Gastroesophageal sphincter (tissue), 4 donors: ENCODE measurements at regions not wholly inside any gene's neighbourhood (a gene's known extent, or its start where the extent isn't known, plus 50 kb on each side); places are given as distances from the start of the nearest gene placed in this dataset.

Experiments
- ATAC-seq: fragments of 150-250 bp; one replicate; pipeline ENCODE4 v1.9.1; 2016; ENCODE audit warnings: mild to moderate bottlenecking, moderate library complexity
- H3K27ac ChIP-seq, 4 donors: fragments of 200-600 bp; sonication (generic) in 3 of 4; 1 replicate in 3 of 4; 2 replicates in 1 of 4; pipeline ENCODE4 v1.5.1; 2016 to 2019
- H3K27me3 ChIP-seq: fragments of 200-600 bp; sonication (generic); one replicate; pipeline ENCODE4 v1.5.1; 2019
- H3K36me3 ChIP-seq, 2 donors: fragments of 200-600 bp; sonication (generic); one replicate each; pipeline ENCODE4 v1.5.1; 2019; ENCODE audit warnings: control low read depth in 1 of 2
- H3K4me1 ChIP-seq, 3 donors: fragments of 200-600 bp; sonication (generic); 1 replicate in 2 of 3; 2 replicates in 1 of 3; pipeline ENCODE4 v1.5.1; 2016 to 2019; ENCODE audit warnings: control low read depth in 2 of 3
- H3K4me3 ChIP-seq, 2 donors: fragments of 200-600 bp; sonication (generic); one replicate each; pipeline ENCODE4 v1.5.1; 2019; ENCODE audit warnings: mild to moderate bottlenecking in 1 of 2, moderate library complexity in 1 of 2
- H3K9me3 ChIP-seq, 3 donors: fragments of 200-600 bp; sonication (generic); one replicate each; pipeline ENCODE4 v1.5.1; 2017 to 2019; ENCODE audit warnings: control low read depth in 2 of 3
- CTCF ChIP-seq, 4 experiments: fragments of 200-600 bp in 2 of 4; fragments of 450-650 bp in 2 of 4; sonication (generic) in 1 of 4; IDR thresholded peaks; one replicate each; pipeline ENCODE4 v1.5.1; 2017 to 2019; ENCODE audit warnings: antibody characterized with exemption in 4 of 4, mild to moderate bottlenecking in 2 of 4, moderate library complexity in 2 of 4
- EP300 ChIP-seq: sonication (generic); formaldehyde crosslinking; IDR thresholded peaks from one replicate; pipeline ENCODE4 v1.6.1; 2017; ENCODE audit warnings: antibody characterized with exemption, mild to moderate bottlenecking
- POLR2A ChIP-seq, 2 donors: fragments of 450-650 bp; IDR thresholded peaks; one replicate each; pipeline ENCODE4 v1.6.1; 2017; ENCODE audit warnings: antibody characterized with exemption in 2 of 2, mild to moderate bottlenecking in 2 of 2, moderate library complexity in 1 of 2
- POLR2AphosphoS5 ChIP-seq: sonication (generic); formaldehyde crosslinking; IDR thresholded peaks from one replicate; pipeline ENCODE4 v1.6.1; 2017; ENCODE audit warnings: antibody characterized with exemption
- WGBS, 2 donors: methylation state at CpG; one replicate each; pipeline ENCODE4 v1.1.5; 2018; ENCODE audit warnings: low coverage in 1 of 2; 5-methylcytosine and 5-hydroxymethylcytosine counted together

DNA sequence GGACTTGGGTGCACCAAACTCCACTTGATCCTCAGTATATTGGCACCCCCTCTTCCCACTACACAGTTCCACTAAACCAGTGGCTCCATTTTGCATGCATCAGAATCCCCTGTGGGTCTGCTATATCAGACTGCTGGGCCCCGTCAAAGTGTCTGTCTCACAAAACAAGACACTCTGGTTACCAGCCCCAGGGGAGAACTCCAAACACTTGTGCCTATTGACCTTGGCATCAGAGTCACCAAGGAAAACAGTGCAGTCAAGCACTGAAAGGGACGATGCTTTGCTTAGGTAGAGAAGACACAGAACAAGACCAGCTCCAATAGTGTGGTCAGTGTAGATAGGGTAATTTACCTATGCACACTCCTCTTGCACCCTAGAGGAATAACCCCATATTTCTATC, 205.8 kb upstream of the RAI14 start:
- H3K27ac ChIP-seq, result no peak overlapping the region
- H3K4me1 ChIP-seq, result no peaks in the 10 kb centered on the region
- ATAC-seq, result no peak
- peaks cover 24% of the 10 kb centered on the region for H3K27me3 ChIP-seq
- 80 to 88% methylated on average over 1 of the region's 2 CpGs for WGBS, 2 donors
- no peaks in the 10 kb centered on the region for H3K9me3 ChIP-seq
- no peak overlapping the region for H3K4me3 ChIP-seq
- TF ChIP-seq EP300, result no peak
- no peak for TF ChIP-seq POLR2A (IDR thresholded peaks at IDR 0.05)
- no peak for TF ChIP-seq POLR2AphosphoS5
- no peak for TF ChIP-seq CTCF (IDR thresholded peaks at IDR 0.05)
- H3K36me3 ChIP-seq, result no peaks in the 10 kb centered on the region

GRCh38 chr5:34452170-34452828, 203.8 kb upstream of the RAI14 start:
- 54 to 60% methylated on average over 6 to 7 of the region's 7 CpGs for WGBS, 2 donors
- no peak for TF ChIP-seq POLR2A (IDR thresholded peaks at IDR 0.05)
- TF ChIP-seq EP300, result no peak
- TF ChIP-seq POLR2AphosphoS5, result no peak
- no peak for TF ChIP-seq CTCF (IDR thresholded peaks at IDR 0.05)
- H3K36me3 ChIP-seq, result no peaks in the 10 kb centered on the region

DNA sequence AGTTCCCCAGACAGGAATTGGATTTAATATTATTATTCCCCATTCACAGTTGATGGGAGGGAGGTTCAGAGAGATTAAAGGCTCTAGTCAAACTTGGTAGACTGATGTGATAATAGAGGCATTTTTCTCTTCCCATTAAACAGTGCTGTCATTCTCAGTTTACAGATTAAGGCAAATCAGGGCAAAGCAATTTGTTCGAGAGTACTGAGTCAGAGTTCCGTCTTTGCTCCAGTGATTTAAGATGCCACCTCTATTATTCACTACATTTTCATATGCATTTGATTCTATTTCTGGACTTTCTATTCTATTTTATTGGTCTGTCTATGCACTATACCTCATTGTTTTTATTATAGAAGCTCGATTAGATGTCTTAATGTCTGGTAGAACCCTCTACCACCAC, 201.0 kb upstream of the RAI14 start:
- Histone ChIP-seq H3K36me3 (no peaks in the 10 kb centered on the region), H3K4me3 (no peak overlapping the region), H3K4me1 (no peaks in the 10 kb centered on the region), H3K9me3 (no peaks in the 10 kb centered on the region), H3K27ac (no peak overlapping the region), H3K27me3 (peaks cover 14% of the 10 kb centered on the region)
- TF ChIP-seq POLR2AphosphoS5 (no peak), EP300 (no peak), CTCF (IDR thresholded peaks at IDR 0.05) (no peak), POLR2A (IDR thresholded peaks at IDR 0.05) (no peak)
- WGBS, 2 donors, result 49 to 78% methylated on average over 3 of the region's 3 CpGs
- no peak for ATAC-seq

More at GRCh38 chr5:34452170-34452828, 203.8 kb upstream of the RAI14 start:
- H3K27me3 ChIP-seq, result peaks cover 24% of the 10 kb centered on the region
- no peaks in the 10 kb centered on the region for H3K9me3 ChIP-seq
- no peak overlapping the region for H3K27ac ChIP-seq
- no peaks in the 10 kb centered on the region for H3K4me1 ChIP-seq
- H3K4me3 ChIP-seq, result no peak overlapping the region
- no peak for ATAC-seq

GRCh38 chr5:34459908-34460307, 196.2 kb upstream of the RAI14 start:
- TF ChIP-seq POLR2AphosphoS5, result no peak
- no peak for TF ChIP-seq CTCF (IDR thresholded peaks at IDR 0.05)
- TF ChIP-seq EP300, result no peak
- H3K4me1 ChIP-seq, result no peaks in the 10 kb centered on the region
- ATAC-seq, result no peak
- H3K27me3 ChIP-seq, result no peaks in the 10 kb centered on the region
- H3K36me3 ChIP-seq, result no peaks in the 10 kb centered on the region
- H3K4me3 ChIP-seq, result no peak overlapping the region
- no peak overlapping the region for H3K27ac ChIP-seq
- H3K9me3 ChIP-seq, result no peaks in the 10 kb centered on the region
- 29 to 39% methylated on average over 3 of the region's 3 CpGs for WGBS, 2 donors

DNA sequence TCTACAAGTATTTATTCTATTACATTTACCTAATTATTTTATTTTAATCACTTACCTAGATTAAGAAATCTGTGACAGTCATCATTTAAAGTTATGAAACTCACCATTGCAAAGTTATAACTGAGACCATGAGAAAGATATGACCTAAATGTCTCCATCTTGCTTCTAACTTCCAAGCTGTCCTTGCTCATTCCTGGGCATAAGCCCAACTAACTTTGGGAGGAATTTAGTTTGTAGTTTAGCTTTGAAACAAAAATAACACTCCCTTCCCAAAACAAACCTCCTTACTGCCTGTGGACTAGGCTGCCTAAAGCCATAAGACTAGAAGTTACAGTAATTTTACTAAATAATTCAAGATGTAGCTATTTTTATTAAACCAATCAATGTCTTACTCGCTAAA, 195.6 kb upstream of the RAI14 start:
- no peaks in the 10 kb centered on the region for H3K27me3 ChIP-seq
- 46 to 48% methylated on average over 1 of the region's 1 CpG for WGBS, 2 donors
- H3K36me3 ChIP-seq, result no peaks in the 10 kb centered on the region
- TF ChIP-seq POLR2AphosphoS5 (no peak), EP300 (no peak)
- H3K9me3 ChIP-seq, result no peaks in the 10 kb centered on the region
- no peaks in the 10 kb centered on the region for H3K4me1 ChIP-seq
- no peak overlapping the region for H3K4me3 ChIP-seq
- no peak for ATAC-seq
- H3K27ac ChIP-seq, result no peak overlapping the region
